ENCODE measurements at regions not wholly inside any gene's neighbourhood (a gene's known extent, or its start where the extent isn't known, plus 50 kb on each side); places are given as distances from the start of the nearest gene placed in this dataset.

DNA sequence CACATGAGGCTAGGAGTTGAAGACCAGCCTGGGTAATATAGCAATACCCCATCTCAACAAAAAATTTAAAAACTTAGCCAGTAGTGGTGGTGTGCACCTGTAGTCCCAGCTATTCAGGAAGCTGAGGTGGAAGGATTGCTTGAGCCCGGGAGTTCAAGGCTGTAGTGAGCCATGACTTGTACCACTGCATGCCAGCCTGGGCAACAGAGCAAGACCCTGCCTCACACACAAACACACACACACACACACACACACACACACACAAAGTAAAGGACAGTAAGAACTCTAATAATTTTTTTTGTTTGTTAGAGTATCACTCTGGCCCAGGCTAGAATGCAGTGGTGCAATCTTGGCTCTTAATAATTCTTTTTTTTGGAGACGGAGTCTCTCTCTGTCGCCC is 138.0 kb upstream of the SOD1 start:
- TF ChIP-seq, protein P1, sequence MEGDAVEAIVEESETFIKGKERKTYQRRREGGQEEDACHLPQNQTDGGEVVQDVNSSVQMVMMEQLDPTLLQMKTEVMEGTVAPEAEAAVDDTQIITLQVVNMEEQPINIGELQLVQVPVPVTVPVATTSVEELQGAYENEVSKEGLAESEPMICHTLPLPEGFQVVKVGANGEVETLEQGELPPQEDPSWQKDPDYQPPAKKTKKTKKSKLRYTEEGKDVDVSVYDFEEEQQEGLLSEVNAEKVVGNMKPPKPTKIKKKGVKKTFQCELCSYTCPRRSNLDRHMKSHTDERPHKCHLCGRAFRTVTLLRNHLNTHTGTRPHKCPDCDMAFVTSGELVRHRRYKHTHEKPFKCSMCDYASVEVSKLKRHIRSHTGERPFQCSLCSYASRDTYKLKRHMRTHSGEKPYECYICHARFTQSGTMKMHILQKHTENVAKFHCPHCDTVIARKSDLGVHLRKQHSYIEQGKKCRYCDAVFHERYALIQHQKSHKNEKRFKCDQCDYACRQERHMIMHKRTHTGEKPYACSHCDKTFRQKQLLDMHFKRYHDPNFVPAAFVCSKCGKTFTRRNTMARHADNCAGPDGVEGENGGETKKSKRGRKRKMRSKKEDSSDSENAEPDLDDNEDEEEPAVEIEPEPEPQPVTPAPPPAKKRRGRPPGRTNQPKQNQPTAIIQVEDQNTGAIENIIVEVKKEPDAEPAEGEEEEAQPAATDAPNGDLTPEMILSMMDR (IDR thresholded peaks at IDR 0.05), result no peak
- Mint-ChIP-seq H3K27ac (ENCODE audit: unreplicated experiment) (no peak overlapping the region), H3K36me3 (ENCODE audit: low read depth) (no peaks in the 10 kb centered on the region), H3K9me3 (ENCODE audit: low read depth) (no peaks in the 10 kb centered on the region), H3K4me1 (ENCODE audit: low read depth) (peaks cover 19% of the 10 kb centered on the region), H3K4me3 (ENCODE audit: unreplicated experiment) (no peak overlapping the region), H3K27me3 (ENCODE audit: low read depth) (no peaks in the 10 kb centered on the region)
- no peak for DNase-seq (ENCODE audit: low spot score)

DNA sequence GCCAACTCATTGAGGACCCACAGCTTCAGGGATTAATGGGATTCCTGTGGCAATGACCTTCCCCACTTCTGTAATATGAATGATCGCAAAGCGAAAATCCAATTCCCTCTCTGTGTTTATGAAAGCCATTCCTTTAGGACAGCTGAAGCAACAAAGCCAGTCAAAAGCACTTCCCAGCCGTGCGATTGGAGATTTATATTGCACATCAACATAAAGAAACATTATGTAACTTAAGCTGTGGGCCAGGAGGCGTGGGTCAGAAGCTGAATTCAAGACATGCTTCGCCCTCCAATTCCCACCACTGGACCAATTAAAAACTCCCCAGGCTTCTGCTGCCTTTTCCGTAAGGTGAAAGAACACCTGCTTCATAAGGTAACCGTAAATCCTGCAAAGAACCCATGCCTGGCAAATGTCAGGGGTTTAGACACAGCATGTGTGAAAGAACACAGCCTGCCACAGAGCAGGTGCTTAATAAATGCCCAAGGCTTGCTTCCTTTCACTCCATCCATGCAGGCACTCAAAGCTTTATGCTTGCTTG is 138.9 kb upstream of the SOD1 start:
- Mint-ChIP-seq H3K4me1 (ENCODE audit: low read depth) (peaks cover 12% of the 10 kb centered on the region), H3K27ac (ENCODE audit: unreplicated experiment) (no peak overlapping the region), H3K4me3 (ENCODE audit: unreplicated experiment) (no peak overlapping the region), H3K36me3 (ENCODE audit: low read depth) (no peaks in the 10 kb centered on the region), H3K27me3 (ENCODE audit: low read depth) (no peaks in the 10 kb centered on the region), H3K9me3 (ENCODE audit: low read depth) (no peaks in the 10 kb centered on the region)
- TF ChIP-seq, protein P1 (IDR thresholded peaks at IDR 0.05), result no peak
- no peak for DNase-seq (ENCODE audit: low spot score)

DNA sequence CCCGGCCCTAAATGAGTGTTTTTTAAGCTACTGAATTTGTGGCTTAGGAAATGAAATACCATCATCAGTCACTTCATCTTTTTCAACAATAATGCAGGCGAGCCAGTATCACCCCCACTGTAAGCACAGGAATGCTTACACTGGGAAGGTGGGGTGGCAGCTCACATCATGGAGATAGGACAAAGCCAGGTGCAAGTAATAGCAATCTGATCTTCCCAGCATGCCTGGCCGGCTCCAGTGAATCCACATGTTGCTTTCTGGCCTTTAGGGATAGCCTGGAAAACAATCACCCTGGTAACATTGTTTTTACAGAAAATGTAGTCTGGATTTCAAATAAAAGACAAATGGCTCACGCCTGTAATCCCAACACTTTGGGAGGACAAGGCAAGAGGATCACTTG is 140.9 kb upstream of the SOD1 start:
- Mint-ChIP-seq H3K36me3 (ENCODE audit: low read depth) (no peaks in the 10 kb centered on the region), H3K27me3 (ENCODE audit: low read depth) (no peaks in the 10 kb centered on the region), H3K4me1 (ENCODE audit: low read depth) (peaks cover 12% of the 10 kb centered on the region), H3K4me3 (ENCODE audit: unreplicated experiment) (no peak overlapping the region), H3K27ac (ENCODE audit: unreplicated experiment) (no peak overlapping the region), H3K9me3 (ENCODE audit: low read depth) (no peaks in the 10 kb centered on the region)
- TF ChIP-seq, protein P1 (IDR thresholded peaks at IDR 0.05), result no peak
- no peak for DNase-seq (ENCODE audit: low spot score)

DNA sequence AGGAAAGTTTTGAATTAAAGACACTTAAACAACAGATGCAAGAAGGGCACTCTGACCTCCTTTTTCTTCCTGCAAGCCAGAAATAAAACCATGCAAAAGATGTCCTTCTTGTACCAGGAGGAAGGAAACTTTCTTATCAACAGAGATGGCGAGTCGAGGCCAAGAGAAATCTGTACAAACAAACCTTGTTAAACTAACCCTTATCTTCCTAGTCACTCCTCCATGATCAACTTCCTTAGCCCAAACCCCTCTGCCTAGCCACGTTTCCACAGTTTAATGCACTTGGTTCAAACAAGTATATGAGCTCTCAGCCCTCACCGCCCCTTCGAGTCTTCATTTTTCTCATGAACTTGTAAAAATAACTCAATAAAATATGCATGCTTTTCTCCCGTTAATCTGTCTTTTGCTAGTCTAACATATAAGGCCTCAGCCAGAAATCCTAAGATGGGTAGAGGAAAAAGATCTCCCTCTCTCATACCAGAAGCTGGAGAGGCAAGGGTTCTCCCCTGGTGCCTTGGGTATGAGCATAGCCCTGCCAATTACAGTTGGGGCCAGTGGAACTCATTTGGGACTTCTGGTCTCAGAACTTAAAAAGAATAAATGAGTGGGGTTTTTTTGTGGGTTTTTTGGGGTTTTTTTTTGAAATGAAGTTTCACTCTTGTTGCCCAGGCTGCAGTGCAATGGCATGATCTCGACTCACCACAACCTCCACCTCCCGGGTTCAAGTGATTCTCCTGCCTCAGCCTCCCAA is 141.7 kb upstream of the SOD1 start:
- no peaks in the 10 kb centered on the region for H3K9me3 Mint-ChIP-seq (ENCODE audit: low read depth)
- no peaks in the 10 kb centered on the region for H3K36me3 Mint-ChIP-seq (ENCODE audit: low read depth)
- H3K27me3 Mint-ChIP-seq (ENCODE audit: low read depth), result no peaks in the 10 kb centered on the region
- H3K4me3 Mint-ChIP-seq (ENCODE audit: unreplicated experiment), result no peak overlapping the region
- TF ChIP-seq, protein P1 (IDR thresholded peaks at IDR 0.05), result no peak
- H3K4me1 Mint-ChIP-seq (ENCODE audit: low read depth), result peaks cover 12% of the 10 kb centered on the region
- DNase-seq (ENCODE audit: low spot score), result no peak
- H3K27ac Mint-ChIP-seq (ENCODE audit: unreplicated experiment), result no peak overlapping the region

DNA sequence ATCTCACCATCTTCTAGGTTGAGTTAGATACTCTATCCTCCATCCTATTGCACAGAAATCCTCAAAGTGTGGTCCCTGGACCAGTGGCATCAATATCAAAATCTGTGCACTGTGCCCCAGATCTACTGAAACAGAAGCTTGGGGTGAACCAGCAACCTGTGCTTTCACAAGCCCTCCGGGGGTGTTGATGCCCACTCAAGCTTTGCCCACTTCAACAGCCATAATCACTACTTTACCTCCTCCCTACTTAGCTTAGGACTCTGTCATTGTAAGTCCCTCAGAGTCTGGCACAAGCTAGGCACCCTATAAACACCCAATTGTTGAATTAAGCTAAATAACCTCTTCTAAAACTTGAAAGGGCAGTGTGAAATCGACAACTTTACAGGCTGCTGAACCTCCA is 144.2 kb upstream of the SOD1 start:
- H3K4me1 Mint-ChIP-seq (ENCODE audit: low read depth), result peaks cover 5% of the 10 kb centered on the region
- DNase-seq (ENCODE audit: low spot score), result no peak
- no peaks in the 10 kb centered on the region for H3K36me3 Mint-ChIP-seq (ENCODE audit: low read depth)
- no peaks in the 10 kb centered on the region for H3K9me3 Mint-ChIP-seq (ENCODE audit: low read depth)
- no peak overlapping the region for H3K27ac Mint-ChIP-seq (ENCODE audit: unreplicated experiment)
- TF ChIP-seq, protein P1 (IDR thresholded peaks at IDR 0.05), result no peak
- H3K4me3 Mint-ChIP-seq (ENCODE audit: unreplicated experiment), result no peak overlapping the region
- no peaks in the 10 kb centered on the region for H3K27me3 Mint-ChIP-seq (ENCODE audit: low read depth)

Measured in chondrocyte (in vitro differentiated cells).